ENCODE measurements at regions not wholly inside any gene's neighbourhood (a gene's known extent, or its start where the extent isn't known, plus 50 kb on each side); places are given as distances from the start of the nearest gene placed in this dataset.

DNA sequence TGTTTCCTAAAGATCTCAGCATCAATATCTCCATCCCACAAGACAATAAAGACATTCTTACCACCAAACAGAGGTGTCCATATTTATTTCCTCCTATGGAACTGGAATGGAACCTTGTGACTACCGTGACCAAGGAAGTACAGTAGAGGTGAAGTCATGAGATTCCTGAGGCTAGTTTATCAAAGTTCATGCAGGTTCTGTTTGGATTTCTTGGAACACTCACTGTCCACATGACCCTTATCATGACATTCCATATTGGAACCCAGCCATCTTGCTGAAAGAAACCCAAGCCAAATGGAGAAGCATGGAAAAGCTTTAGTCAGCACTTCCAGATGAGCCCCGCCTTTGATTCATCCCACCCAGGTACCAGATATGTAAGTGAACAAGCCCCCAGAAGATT, 516.0 kb upstream of the POU3F3 start:
- TF ChIP-seq, protein P1, sequence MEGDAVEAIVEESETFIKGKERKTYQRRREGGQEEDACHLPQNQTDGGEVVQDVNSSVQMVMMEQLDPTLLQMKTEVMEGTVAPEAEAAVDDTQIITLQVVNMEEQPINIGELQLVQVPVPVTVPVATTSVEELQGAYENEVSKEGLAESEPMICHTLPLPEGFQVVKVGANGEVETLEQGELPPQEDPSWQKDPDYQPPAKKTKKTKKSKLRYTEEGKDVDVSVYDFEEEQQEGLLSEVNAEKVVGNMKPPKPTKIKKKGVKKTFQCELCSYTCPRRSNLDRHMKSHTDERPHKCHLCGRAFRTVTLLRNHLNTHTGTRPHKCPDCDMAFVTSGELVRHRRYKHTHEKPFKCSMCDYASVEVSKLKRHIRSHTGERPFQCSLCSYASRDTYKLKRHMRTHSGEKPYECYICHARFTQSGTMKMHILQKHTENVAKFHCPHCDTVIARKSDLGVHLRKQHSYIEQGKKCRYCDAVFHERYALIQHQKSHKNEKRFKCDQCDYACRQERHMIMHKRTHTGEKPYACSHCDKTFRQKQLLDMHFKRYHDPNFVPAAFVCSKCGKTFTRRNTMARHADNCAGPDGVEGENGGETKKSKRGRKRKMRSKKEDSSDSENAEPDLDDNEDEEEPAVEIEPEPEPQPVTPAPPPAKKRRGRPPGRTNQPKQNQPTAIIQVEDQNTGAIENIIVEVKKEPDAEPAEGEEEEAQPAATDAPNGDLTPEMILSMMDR (IDR thresholded peaks at IDR 0.05 in 8 of 11, conservative IDR thresholded peaks at IDR 0.05 in 3 of 11): no peak
- no peak for TF ChIP-seq POLR2A (IDR thresholded peaks at IDR 0.05)
- TF ChIP-seq POLR2AphosphoS5 (IDR thresholded peaks at IDR 0.05): no peak

All from spleen (tissue), 7 donors.